ENCODE measurements at regions not wholly inside any gene's neighbourhood (a gene's known extent, or its start where the extent isn't known, plus 50 kb on each side); places are given as distances from the start of the nearest gene placed in this dataset.

DNA sequence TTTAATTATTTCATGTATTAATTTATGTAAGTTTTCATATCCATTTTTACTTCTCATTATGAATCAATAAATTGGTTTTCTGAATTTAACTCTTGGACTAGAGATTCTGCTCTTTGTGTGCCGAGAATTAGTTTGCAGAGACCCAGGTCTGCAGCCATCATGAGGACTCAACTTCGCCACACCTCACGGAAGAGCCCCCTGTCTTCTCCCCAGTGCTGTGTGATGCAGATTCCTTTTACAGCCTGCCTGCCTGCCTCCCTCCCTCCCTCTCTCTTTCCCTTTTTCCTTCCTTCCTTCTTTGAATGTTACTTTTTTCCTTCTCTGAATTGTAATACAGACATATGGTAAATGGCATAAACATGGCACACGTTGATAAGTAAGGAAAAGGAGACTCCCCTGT is 947.7 kb downstream of the TBC1D22A start:
- DNase-seq, result no peak

DNA sequence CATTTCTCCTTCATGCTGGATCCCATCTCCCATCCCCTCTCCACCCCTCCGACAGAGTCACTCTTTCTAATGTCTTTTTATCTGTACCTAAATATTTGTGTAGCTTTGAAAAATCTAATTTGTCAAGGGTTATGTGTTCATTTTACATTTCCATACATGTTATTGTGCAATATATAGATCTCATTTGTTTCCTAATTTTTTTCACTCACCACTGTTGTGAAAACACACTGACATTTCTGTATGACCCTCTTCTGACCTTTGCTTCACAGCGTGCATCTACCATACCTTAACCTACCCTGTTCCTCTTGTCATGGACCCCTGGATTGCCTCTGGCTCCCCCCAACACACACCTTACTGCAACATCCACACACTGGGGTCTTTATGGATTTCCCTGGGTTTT is 942.9 kb downstream of the TBC1D22A start:
- no peak for DNase-seq

DNA sequence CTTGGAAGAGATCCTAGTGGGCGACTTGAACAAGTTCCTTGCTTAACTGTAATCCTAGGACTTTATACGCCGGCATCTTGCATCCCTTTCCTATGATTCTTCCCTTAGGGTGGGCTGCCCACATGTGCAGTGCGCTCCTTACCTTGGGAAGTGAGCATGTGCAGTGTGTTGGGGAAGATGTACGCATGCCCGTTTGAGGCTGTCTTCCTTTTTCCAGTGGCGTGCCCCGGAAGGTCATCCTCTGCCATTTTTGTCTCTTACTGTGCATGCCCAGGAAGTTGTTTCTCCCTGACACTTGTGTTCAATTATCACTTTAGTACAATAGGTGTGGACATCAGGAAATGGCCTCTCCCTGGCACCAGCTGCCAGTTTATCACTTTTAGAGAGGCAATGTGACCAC is 936.5 kb downstream of the TBC1D22A start:
- no peak for DNase-seq

DNA sequence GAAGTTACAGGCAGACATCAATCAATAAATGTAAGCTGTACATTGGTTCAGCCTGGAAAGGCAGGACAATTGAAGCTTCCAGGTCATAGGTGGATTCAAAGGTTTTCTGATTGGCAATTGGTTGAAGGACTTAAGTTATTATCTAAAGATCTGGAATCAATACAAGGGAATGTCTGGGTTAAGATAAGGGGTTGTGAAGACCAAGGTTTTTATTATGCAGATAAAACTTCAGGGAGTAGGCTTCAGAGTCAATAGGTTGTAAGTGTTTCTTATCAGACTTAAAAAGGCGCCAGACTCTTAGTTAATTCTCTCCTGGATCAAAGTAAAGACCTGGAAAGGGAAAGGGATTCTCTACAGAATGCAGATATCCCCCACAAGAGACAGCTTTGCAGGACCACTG is 935.4 kb downstream of the TBC1D22A start:
- no peak for DNase-seq

DNA sequence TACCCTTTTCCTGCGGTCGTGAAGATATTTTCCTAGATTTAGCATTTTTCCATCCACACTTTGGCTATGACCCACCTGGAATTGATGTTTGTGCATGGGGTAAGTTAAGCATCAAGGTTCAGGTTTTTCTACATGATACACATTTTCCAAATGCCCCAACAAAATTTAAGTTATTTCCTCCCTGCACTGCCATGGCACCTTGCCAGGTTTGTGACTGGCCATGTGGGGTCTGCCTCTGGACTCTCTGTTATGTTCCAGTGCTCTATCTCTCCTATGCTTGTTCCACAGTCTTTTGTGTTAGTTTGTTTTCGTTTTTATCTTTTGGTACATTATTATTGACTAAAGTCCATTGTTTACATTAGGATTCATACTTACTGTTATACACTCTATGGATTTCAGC is 934.3 kb downstream of the TBC1D22A start:
- DNase-seq, result no peak

DNA sequence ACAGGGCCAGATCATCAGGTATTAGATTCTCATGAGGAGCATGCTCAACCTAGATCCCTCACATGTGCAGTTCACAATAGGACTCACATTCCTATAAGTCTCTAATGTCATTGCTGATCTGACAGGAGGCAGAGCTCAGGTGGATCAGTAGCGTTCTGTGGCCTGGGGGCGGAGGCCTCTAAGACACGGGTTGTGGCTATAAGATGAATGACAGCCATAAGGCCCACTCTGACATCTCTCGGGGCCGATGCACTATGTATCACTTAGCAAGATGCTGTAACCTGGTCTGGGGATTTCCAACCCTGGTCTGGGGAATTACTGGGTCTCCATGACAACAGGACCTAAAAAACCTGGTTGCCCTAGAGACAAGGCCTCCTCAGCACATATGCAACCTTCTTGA is 932.7 kb downstream of the TBC1D22A start:
- DNase-seq, result no peak

DNA sequence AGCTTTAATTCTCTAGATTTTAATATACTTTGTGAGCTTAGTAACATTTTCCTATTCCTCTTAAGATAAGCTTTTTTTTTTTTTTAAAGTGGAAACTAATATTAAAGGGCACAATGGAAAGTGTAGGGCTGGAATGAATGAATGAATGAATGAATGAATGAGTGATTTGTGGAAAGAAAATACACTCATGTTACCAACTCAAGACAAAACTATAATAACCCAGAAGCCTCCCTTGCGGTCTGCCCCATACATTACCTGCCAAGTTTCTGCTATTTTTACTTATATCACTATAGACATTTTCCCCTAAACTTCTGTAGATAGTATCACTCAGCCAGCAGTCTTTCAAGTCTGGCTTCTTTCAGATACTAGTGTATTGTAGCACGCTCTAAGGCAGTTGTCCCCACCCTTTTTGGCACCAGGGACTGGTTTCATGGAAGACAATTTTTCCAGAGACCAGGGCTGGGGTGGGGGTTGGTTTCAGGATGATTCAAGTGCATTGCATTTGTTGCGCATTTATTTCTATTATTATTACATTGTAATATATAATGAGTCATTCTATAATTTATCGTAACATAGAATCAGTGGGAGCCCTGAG is 932.2 kb downstream of the TBC1D22A start:
- DNase-seq, result no peak

DNA sequence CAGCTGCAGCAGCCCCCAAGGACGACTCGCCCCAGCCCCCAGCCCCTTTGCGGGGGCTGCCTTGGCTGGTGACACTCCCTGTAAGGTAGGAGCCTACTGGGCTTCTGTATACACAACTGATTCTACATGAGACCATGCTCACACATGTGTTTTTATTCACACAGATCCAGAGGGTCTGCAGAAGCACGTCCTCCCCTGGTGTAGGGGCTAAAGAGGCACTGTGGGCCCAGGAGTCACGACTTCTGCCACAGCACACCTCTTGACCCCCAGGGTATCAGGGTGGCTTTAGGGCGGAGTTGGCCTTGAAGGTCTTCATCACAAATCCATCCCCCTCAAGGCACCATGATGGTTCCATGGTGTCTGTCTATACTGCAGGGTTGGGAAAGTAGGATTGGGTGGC is 931.2 kb downstream of the TBC1D22A start:
- no peak for DNase-seq

DNA sequence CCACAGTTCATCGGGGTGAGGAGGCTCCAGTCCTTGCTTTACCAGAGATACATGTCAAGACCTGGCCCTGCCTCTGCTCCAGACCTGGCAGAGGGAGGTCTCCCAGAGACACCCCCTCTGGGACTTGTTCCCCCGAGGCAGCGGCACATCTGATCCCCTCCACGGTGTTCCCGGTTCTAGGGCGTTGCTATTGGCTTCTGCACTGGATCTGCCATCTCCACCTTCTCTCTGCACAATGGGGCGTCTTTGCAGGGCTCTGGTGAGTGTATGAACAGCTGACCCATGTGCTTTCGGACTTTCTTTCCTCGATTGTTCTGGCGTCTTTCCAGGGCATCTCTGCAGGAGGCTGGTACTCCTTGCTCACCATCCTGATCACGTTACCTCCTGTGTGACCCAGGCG is 930.4 kb downstream of the TBC1D22A start:
- DNase-seq, result no peak

DNA sequence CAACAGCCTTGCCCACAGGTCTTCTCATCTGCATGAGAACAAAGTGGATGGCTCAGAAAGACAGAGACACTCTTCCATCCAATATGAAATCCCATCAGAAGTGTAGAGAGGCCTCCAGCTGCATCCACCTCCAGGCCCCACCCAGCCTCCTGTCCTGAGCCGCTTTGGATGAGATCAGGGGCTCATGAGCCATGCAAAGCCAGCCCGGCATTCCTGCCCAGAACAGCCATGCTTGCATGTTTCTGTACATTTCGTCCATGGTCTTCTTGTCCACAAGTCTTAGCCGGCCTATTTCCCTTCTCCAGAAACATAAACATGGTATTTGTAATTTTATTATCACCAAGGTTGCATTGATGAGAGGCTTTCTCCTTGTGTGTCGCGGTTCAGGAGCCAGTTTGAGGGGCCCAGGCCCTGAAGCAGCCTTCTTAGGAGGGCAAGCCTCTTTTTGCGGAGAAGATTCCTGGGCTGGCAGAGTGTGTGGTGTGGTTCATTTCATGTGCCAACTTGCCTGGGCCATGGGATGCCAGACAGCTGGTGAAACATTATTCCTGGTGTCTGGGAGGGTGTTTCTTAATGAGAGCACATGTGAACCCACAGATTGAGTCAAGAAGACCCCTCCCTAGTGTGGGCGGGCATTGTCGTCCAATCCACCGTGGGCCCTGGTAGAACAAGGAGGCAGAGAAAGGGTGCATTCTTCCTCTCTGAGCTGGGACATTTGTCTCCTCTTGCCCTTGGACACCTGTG is 928.9 kb downstream of the TBC1D22A start:
- DNase-seq, result no peak

DNA sequence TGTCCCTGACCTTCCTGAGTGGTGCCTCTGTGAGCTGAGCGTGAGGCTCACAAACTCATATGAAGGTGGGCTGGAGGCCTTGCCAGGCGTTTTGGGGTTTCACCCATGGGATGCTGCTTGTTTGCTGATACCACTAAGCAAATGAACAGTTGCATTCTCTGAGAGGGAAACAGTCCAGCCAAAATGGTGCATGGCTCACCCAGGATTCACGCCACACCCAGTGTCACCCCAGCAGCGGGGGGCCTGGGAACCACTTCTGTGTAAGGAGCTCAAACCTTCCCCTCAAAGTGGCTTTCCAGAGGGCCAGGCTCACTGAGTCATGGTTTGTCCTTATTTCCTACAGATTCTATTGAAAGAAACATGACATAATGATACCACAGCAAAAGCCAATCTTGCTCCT is 928.1 kb downstream of the TBC1D22A start:
- DNase-seq, result no peak

DNA sequence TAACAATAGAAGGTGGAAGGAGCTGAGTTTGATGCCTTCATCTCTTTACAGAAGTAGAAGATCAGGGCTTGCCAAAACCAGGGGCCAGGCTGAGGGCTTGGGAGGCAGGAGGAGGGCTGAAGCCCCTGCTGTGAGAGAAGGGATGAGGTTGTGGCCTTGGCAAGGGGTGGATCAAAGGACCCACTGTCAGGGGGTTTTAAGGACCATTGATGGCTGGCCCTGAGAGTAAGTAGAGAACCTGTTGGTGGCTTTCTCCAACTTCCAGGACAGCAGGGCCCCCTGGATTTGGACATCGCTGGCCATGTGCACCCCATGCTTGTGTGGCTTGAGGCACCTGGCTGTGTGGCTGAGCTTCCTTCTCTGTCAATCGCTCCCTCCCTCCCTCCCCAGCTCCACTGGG is 927.7 kb downstream of the TBC1D22A start:
- DNase-seq, result no peak

DNA sequence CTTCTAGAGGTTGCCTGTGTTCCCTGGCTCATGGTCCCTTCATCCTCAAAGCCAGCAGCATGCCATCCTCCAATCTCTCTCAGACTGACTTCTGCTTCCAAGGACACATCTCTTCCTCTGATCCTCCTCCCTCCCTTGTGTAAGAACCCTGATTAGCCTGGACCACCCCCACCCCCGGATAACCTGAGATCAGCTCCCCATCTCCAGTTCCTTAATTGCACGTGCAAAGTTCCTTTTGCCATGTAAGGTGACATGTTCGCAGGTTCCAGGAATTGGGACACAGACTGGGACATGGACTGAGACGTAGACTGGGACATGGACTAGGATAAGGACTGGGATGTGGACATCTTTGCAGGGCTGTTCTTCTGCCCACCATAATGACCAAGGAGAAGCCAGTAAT is 925.3 kb downstream of the TBC1D22A start:
- no peak for DNase-seq

DNA sequence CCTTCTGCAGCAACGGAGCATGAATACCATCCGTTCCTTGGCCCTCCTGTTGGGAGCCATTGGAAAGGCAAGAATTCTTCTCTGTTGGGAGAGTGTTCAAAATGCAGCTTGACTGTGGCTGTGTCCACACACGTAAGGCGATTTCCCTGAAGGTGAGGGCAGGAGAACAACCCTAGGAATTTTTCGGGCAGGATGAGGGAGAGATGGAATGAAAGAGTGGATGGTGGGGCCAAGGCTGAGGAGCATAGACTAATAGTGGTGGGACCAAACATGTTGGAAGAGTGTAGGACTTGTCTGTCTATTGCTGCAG is 924.9 kb downstream of the TBC1D22A start:
- DNase-seq, result no peak

DNA sequence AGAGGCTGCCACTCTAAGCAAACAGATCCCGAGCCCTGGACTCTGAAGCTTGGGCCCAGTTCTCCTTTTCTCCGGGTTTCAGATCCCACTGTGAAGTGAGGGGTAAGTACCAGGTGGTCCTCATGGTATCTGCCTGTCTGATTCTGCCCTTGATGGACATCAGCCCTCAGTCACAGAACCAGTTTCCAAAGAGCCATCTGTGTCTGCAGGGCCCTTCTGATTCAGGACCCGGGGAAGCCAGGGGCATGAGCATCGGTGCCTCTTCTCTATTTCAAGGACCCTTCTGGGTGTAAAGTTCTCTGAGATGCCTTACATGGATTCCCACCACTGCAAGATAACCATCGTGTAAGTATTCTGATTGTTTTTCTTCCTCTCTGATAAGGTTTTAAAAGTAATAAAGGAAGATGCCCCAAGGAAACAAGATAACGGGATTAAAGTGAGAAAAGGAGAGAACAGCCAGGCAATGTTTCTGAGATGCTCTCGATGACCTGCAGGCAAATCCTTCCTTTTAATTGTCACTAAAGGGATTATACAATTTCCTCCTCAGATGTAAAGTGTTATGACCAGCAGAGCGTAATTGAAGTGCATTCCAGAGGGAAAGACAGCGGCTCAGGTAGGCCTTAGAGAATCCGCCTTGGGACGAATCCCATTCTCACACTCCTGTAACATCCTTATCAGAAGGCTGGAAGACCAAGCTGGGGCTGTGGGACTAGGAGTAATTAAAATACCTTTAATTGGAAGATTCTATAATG is 924.3 kb downstream of the TBC1D22A start:
- no peak for DNase-seq

DNA sequence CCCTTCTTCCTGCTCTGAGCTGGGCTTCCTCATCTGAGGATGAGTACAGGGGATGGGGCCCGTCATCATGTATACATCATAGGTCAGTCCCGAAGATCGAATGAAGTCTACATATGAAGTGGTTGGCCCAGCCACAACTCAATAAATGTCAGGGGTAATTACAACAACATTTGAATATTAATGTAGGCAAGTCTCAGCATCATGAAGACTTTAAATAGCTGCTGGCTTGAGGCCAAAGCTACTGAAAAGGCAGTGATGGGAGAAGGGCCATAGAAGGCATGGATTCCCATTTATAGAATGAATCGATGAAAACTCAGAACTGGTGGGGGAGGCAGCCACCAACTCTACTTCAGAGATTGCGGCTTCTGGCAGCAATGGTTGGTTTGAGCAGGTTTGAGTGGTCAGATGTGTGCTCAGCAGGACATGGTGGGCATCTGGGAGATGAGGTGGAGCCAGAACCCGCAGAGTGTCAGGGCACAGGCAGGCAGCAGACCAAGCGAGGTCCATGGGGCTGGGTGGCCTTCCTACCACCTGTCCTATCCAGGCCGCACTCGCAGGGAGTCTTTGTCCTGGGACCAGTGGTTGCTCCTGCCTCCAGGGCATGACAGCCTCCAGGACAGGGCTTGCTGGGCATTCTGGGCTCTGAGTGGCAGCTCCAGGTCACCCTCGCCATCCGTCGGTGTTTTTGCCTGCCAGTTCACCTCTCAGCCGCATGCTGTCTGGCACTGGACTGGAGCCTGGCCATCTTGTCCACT is 919.1 kb downstream of the TBC1D22A start:
- DNase-seq, result no peak

DNA sequence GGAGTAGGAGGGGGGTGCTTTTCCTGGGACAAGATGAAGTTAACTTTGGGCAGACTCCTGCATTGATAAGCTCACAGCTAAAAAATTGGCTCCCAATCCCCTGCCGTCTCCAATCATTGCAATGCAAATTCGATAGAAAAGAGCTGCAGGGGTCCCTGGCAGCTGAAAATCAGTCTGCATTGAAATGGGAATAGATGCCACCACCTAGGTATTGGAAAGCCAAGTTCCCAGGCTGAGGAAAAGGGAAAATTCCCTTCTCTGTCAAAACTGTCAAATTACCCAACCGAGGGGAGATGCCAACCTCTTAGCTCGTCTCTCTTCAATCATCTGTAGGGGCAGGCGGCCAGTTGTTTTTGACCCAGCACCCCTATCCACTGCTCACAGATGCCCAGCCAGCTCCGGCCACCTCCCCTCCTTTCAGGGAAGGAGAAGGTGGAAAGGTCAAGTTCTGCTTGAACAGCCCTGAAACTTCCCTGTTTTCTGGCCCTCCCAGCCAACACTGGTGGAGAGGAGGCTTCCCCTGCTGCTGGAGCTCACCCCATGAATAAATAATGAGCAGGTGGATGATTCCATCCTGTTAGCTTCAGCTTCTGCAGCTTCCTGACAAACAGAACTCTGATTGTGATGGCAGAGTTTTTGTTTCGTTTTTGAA is 916.3 kb downstream of the TBC1D22A start:
- no peak for DNase-seq

DNA sequence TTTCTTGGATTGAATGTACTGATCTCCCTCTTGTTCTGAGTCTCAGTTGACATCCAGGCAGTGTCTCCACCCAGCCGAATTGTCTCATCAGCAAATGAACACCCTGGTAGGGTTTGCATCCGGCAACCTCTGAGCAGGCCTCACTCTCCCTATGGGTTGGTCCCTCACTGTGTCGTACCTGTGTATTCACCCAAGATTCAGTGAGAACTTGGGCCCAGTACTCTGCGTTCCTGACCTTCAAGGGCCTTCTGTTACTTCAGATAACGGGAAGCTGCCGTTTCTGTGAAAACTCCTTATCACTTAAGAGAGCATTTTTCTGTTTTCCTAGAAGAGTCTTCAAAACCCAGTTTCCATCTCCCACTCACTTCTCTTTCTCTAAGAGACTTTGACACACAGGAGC is 915.6 kb downstream of the TBC1D22A start:
- DNase-seq, result no peak

DNA sequence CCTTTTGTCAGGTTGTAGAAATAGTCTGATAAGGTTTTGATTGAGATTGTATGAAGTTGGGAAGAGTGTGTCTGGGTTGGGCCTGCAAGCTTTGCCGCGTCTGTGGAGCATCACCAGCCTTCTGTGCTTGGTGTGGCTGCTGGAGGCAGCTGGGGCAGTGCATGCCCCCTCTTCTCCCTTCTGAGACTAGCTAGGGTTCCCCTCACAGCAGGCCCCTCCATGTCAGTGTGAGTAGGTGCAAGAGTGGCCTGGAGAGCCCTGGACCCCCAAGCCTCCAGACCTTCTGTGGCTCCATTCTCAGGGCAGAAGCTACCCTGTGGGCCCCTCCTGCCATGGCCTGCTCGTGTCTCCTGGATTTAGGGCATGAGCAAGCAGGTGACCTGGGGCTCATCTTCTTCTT is 914.2 kb downstream of the TBC1D22A start:
- DNase-seq, result no peak

DNA sequence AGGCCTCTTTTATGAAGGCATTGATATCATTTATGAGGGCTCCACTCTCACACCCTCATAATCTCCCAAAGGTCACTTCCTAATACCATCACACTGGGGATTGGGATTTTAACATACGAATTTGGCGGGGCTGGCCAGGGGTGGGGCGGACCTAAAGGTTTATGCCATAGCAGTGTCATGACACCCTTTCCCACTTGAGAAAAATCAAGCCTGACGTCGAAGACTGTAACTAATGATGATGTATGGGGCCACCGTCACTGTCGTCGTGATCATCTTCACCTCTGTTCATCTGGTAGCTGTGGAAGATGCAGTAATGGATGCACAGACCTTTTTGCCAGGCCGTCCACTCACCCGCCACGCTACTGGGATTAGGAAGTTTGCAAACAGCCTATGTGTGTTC is 912.1 kb downstream of the TBC1D22A start:
- no peak for DNase-seq

DNA sequence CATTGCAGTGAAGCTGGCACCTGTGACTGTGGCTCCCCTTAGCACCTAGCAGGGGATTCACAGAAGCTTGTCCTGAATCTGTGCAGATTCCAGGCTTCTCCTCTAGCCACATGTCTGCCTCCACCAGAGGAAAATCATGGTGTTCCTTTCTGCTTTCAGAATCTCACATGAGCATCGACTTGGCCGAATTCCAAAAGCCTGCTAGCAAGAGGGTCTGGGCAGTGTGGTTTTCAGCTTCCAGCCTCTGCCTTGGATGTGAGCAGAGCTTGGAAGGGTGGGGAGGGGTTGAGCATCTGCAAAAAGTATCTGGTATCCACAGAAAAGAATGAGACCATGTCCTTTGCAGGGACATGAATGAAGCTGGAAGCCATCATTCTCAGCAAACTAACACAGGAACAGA is 911.1 kb downstream of the TBC1D22A start:
- DNase-seq, result no peak

DNA sequence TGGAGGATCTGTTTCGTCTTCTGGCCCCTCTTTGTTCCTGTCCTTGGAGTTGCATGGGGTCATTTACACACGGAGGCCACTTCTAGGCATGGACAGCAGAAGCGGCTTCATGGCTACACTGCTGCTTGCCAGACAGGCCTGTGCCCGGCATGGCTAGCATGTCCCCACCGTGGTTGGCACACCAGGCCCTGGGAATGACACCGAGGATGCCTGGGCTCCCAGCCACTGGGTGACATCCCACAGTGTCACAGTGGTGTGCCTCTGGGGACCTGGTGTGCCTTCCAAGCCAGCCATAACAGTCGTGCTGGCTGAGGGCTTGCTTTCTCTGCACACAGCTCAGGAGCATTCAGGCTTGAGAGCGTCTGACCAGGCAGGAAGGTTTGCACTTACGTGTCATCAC is 910.1 kb downstream of the TBC1D22A start:
- no peak for DNase-seq

DNA sequence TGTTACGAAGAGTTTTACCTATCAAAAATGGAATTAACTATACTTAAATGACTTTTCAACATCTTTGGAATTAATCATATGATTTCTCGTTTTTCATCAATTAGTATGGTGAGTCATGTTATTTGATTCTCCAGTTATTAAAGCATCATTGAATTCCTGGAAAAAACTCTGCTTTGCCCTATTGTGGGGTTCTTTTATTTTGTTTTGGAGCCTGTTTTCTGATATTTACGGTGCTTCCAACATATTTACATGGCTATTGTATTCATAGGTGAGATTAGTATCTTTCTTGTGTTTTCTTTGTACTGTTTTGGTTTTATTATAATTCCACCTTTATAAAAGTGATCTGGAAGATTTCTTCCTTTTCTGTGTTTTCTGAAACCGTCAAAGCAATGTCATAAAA is 902.7 kb downstream of the TBC1D22A start:
- no peak for DNase-seq
